Stimulated activated CD8-positive, alpha-beta memory T cell treated with anti-CD3 and anti-CD28 coated beads, Interleukin-12 subunit alpha, Interleukin-12 subunit beta, amount 100 ng/mL, for 24 hours (primary cell): ENCODE measurements at regions not wholly inside any gene's neighbourhood (a gene's known extent, or its start where the extent isn't known, plus 50 kb on each side); places are given as distances from the start of the nearest gene placed in this dataset.
"Not testable (repeated sequence)": the region's sequence is repeated elsewhere in the genome, so short reads cannot be mapped to it uniquely, and the experiment has no call there.

ENCODE experiments used
- DNase-seq: peaks from one replicate; pipeline ENCODE4 v3.0.0-alpha.2; 2020; ENCODE audit errors: extremely low read depth

DNA sequence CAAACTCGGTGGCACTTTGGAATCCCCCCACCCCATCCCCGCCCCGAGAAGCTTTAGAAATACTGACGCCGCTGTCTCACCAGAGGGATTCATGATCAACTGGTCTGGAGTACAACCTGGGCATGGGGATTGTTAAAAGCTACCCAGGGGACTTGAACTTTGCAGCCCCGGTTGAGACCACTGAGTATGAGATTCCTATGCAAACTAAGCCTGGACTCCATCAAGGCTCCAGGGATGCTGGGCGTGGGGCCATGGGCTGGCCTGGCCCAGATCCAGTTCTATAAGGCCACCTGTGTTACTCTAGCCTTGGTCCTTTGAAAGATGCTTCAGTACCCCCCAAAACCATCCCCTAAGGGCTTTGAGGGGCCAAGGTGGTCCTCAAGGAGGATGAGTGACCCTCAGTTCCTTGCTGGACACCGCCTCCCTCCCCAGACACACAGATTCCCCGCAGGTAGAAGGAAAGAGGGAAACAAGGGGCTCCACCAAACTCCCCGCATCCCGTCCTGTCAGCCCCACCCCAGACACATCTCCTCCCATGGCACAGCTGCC is 68.5 kb downstream of the MRPL36 start:
- no peak for DNase-seq

DNA sequence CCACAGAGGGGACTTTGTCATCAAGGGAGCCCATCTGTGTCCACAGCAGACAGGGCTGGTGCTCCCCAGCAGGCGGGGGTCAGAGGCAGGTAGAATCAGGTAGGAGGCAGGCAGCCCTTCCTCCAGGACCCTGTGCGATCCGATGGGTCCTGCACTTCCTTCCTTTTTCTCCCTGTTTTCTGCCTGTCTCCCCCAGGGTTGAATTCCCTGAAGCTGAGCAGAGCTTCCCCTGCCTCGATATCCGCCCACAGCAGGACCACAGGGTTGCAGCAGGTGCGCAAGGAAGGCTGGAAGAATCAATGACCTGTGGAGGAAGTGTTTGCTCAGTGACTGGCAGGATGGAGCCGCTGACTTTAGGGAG is 69.2 kb downstream of the MRPL36 start:
- no peak for DNase-seq

DNA sequence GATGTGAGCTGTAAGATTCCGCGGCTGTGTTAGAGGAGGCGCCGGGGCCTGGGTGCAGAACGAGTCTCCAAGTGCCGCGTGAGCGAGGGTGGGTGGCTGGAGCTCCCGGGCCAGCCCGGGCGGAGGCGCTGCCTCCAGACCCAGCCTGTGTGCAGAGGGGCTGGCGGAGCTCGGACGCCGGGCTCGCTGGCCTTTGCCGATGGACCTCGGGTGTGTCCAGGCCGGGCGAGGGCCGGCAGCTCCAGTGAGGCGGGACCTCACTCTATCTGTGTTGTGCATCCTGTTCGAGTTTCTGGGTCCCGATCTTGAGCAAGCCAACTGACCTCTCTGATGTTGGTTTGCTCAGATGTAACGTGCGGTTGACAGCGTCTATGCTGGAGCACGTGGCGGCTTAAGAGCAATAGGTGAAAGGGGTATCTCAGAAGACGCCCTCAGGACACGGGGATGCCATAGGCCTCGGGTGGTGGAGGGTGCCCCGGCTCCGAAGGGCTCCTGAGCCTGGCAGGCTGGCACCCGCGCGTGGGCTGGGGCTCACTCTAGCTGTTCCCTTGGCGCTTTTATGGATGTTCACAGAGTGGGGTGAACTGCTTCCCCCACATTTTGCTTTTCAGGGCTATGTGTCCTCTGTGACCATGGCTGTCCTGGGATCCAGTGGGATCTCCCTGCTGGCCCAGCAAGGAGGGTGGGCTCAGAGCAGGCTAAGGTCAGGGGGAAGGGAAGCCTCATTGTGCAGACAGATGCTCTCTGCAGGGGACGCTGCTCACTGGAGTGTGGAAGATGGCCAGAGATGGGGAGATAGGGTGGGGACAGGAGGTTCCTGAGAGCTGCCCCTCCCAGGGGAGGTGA is 69.8 kb downstream of the MRPL36 start:
- no peak for DNase-seq

DNA sequence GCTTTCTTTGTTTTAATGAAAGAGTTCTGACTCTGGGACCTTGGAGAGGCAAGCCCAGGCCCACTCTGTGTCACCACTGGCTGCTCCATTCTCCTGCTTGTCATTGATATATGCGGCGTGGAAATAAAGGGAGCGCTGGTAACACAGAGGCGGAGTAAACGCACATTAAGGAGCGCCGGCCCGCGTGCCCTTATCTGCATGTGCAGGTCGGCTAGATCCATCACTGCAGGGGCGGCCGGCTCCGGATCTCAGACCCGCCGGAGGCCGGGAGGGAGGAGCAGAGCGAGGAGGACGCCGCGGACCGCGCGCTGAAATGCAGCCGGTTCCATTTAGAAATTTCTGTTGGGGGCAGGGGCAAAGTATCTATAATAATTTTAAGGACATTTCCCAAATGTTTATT is 70.8 kb downstream of the MRPL36 start:
- DNase-seq: no peak

DNA sequence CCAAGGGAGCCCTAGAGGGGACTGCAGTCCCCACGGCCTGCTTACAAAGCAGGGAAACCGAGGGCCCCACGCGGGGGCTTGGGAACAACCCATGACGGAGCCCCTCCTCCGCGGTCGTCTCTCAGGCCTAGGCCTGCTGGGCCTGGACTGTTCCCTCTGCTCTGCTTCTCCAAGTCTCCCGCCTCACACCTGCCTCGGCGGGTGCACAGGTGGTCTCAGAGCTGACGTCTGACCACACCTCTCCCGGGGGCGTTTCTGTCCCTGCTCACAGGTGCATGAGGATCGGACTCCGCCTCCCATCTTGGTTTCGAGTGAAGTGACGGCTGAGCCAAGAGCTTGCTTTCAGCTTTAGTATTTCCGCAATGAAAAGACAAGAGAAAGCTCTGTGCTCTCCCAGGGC is 72.1 kb downstream of the MRPL36 start:
- DNase-seq: no peak

DNA sequence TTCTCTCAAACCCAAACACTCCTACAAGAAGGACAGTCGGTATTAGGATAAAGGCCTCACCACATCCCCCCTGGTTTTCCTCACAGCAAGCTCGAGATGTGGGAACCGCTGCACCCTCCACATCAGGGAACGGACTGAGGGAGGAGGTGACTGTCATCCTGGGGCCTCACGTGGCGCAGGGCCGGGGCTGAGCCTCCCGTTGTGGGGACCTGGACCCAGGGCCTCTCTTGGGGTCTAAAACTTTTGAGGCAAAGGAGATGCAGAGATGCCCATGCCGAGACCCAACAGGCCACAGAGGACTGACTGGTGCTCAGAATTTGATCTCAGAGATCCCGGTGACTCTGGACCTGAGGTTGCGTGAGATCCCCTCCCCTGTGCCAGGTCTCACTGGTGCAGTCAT is 72.7 kb downstream of the MRPL36 start:
- no peak for DNase-seq

DNA sequence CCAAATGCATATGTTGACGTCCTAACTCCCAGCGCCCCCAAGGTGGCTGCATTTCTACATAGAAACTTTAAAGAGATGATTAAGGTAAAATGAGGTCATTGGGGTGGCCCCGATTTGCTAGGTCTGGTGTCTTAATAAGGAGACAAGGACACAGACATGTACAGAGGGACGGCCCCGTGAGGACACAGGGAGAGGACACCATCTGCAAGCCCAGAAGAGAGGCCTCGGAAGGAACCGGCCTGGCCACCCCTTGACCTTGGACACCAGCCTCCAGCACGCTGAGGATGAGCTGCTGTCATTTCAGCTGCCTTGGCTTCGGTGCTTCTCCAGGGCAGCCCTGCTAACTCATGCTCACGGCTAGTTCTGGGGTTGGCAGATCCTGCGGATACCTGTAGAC is 73.2 kb downstream of the MRPL36 start:
- no peak for DNase-seq

DNA sequence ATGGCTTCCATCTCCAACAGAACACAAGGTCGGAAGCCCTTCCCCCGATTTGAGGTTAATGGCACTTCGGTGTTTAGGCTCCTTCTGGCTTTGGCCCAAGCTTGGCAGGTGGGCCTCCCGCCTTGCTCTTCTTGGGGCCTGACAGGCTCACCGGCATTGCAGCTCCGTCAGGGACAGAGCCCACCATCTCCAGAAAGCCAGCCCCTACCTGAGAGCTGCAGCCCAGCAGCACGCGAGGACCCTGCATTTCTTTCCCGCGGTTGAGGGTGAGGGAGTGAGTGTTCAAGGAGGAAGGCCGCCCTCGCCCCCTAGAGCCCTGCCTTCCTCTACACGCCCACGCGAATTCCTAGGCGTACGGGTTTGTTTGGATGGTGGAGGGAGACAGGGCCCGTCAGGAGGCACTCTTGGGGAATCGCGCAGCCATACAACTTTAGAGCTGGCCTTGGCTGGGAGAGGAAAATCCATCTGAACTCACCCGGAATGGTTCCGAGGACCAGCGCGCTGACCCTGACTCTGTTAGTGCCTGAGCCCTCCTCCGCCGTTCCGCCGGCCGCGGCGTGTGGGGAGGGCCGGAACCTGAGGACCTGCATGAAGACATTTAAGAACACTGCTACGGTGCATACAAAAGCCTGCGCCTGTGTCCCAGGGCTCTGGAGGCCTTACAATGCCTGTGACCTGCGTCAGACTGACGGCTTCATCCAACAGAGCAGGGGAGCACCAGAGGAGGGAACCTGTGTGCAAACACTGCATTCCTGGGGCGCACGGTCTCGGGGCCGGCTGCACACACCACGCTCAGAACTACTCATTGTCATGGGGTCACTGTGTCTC is 73.8 kb downstream of the MRPL36 start:
- no peak for DNase-seq

DNA sequence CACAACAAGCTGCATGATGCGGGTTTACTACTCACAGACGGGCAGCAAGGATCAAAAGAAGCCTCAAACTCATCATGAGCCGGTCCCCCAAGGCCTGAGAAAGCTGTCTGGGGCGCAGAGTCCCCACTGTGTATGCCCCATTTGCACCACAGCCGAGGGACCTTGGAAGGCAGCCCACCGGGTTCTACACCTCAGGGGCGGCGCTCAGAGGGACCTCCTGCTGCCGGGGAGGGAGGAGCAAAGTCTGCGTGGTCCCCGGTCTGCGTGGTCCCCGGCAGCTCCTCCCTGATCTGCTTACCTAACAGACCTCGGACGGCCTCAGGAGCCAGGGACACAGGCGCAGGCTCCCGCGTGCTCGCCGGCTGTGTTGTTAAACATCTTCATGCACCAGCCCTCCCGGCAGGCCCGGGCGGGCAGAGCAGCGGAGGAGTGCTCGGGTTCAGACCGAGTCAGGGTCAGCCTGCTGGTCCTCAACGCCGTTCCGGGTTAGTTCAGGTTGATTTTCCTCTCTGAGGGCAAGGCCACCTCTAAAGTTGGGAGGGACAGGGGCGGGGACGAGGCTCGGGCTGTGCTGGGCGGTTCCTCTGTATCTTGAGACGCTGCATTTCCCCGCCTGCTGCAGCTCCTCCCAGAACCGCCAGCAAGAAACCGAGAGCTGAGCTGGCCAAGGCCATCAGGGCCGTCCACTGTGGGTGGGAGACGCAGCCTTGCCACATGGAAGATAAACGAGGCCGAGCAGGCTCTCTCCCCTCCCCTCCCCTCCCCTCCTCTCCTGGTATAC is 74.6 kb downstream of the MRPL36 start:
- no peak for DNase-seq

DNA sequence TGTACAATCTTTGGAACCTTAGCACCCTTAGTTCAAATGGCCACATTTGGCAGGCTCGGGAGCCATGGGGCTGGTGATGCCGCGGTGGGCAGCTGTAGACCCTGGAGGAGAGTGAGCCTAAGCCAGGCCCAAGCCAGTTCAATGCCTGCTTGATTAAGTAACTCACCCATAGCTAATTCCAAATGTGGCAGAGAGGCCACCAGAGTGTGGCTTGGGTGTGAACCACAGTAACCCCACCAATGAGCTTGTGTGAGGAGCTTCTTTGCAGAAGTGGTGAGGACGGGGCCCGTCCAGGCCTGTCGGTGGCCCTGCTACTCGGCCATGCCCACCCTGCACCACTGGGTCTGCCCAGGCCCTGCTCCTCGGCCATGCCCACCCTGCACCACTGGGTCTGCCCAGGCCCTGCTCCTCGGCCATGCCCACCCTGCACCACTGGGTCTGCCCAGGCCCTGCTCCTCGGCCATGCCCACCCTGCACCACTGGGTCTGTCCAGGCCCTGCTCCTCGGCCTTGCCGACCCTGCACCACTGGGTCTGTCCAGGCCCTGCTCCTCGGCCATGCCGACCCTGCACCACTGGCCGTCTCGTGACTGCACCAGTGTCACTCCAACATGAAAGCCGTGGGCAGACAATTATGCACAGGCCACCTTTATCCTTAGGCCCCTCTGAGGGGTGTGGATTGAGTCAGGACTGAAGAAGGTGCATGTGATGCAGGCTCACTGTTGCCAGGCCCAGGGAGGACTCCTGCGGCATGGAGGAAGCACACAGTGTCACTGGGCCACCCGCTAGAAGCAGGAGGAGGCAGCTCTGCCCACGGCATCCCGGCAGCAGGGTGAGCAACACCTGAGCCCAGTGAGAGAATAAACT is 75.4 kb downstream of the MRPL36 start:
- DNase-seq: no peak

DNA sequence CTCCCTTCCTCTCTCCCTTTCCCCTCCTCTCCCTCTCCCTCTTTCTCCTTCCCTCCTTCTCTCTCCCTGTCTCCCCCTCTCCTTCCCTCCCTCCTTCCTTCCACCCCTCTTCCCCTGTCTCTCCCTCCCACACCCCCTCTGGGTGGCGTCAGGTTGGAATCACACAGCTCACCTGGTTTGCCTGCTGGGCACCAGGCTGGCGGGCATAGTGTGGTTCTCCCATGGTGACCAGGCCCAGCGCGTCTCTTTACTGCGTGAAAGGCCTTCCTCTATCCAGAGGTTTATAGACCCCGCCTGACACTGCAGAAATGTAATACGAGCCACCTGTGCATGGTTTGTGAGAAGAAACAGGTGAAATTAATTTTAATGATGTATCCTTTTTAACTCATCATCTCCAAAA is 76.2 kb downstream of the MRPL36 start:
- no peak for DNase-seq

DNA sequence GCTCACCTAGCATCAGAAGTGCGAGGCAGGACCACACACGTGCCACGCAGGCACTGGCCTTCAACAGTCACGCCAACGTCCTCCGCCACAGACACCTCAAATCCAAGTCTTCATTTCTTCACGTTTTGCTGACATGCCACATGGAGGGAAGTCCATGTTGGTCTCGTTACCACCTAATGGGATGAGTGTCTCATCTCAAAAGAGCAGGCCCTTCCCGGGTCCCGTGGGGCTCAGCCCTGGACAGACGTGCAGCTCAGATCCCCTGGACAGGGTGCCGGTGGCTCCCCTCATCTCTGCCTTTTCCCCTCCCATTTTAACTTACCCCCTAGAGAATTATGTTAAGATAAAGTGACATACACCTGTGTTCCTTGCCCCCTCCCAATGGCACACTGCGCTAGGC is 76.8 kb downstream of the MRPL36 start:
- DNase-seq: no peak

DNA sequence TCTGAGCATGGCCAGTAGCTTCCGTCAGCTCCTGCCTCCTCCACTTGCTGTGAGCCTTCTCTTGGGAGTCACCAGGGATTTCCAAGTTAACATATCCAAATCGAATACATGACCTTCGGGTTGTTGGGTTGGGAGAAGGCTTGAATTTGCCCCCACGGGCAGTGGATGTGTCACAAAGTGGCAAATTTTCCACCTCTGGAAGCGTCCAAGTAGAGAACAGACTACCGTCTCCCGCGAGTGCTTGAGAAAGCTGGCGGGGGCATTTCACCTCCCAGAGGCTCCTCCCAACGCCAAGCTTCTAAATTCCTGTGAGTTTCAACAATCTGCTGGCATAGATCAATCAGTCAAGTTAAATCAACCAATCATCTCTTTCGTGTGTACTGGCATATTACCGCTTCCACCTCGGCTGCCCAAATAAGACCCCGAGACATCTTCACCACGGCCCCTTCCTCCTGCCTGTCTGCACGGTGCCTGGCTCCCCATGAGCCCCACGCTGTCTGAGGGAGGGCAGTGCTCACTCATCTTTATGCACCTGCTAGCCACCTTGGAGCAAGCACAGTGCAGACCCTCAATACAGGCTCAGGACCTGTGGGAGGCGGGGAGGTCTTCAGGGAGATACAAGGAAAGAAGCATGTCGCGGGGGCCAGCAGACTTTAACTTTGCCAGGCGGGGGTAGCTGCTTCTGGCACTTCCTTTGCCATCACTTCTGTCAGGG is 79.1 kb downstream of the MRPL36 start:
- DNase-seq: no peak

DNA sequence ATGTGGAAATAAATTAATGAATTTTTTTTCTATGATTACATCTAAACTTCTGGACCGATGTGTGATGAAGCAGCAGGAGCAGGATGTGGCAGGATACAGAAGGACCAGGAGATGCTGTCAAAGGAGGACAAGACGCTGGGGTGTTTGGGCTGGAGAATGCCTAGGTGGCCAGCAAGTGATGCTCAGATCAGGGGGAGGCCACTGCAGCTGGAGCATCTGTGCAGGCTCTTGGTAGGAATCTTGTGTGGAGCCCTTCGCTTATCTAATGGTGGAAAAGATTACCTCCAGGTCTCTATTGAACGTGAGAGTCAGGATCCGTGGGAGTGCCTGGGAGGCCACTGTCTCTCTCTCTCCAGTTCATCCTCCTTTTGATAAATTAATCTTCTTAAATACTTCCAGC is 79.8 kb downstream of the MRPL36 start:
- no peak for DNase-seq

DNA sequence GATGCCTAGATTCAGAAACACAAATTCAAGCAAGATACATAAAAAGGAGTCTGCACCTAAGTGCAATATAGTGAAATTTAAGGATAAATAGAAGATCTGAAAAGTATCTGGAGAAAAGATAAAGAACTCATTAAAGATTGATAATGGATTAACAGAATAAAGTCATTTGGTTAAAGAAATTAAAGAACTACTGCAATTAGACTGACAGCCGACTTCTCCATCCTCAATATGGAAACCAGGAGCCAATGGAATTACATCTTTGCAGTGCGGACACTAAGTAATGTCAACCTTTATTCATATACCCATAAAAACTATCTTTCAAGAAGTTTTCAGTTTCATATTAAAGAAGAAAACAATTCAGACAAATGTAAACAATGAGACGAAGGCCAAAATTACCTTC is 81.0 kb downstream of the MRPL36 start:
- no peak for DNase-seq

DNA sequence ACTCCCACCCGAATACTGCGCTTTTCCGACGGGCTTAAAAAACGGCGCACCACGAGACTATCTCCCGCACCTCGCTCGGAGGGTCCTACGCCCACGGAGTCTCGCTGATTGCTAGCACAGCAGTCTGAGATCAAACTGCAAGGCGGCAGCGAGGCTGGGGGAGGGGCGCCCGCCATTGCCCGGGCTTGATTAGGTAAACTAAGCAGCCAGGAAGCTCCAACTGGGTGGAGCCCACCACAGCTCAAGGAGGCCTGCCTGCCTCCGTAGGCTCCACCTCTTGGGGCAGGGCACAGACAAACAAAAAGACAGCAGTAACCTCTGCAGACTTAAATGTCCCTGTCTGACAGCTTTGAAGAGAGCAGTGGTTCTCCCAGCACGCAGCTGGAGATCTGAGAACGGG is 89.5 kb downstream of the MRPL36 start:
- DNase-seq: not testable (repeated sequence)

DNA sequence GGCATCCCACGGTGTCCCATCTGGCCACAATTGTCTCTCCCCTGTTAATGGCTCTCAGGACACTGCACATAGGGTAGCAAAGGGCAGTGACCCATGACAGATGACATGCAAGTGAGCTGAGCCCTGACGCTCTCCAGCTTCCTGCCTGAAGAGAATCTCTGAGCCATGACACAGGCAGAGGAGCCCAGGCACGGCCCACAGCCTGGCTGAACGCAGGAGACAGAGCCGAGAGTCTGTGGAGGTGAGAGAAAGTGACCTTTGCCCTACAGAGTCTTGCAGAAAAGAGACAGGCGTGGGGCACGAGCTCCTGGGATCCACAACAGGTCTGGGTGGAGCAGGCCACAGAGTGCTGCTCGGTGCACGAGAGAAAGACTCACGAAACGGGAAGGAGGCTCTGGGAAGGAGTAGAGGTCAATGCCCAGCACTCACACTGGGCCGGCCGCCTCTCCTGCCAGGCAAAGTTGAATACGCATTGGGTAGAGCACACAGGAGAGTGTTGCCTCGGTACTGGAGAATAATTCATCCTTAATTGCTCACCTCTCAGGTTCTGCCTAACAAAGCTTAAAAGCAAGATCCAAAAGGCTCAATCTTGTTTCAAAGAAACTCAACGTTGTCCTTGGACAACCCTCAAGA is 90.3 kb downstream of the MRPL36 start:
- DNase-seq: no peak

DNA sequence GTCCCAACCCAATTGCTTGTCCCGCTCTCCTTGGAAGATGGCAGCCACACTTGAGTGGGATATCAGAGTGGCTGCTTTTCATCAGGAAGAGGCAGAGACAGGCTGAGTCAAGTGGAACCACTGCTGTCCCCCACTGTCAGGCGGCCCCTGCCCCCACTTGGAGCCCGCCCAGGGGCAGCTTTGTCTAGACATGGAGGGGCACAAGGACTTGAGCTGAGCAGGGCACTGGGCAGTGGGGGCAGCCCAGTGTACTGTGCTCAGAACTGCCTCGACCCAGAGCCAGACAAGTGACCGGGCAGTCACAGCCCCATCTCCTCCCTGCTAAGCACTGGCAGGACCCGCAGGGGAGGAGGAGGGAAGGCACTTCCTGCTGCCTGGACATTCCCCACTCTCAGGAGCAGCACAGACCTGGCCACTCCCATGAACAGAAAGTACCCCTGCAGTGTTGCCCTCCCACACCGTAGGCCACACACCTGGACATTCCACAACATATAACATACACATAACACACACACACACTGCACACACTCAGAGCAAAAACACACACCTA is 91.0 kb downstream of the MRPL36 start:
- no peak for DNase-seq

DNA sequence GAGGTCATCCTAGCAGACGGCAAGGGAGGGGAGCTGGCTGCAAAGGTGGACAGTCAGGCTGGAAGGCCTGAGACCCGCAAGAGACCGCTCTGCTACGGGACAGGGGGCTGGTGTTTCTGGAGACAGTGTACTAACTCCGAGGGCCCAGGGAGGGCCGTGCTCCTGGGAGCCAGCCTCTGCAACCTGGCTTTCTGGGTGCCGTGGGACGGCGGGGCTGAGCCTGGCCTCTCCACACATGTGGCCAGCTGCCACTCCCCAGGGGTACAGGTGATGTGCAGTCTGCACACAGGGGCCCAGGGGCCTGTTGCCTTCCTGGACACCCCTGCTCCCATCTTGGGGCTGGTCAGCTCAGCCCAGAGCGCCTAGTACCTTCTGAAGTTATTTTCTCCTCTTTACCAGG is 92.2 kb downstream of the MRPL36 start:
- DNase-seq: no peak

DNA sequence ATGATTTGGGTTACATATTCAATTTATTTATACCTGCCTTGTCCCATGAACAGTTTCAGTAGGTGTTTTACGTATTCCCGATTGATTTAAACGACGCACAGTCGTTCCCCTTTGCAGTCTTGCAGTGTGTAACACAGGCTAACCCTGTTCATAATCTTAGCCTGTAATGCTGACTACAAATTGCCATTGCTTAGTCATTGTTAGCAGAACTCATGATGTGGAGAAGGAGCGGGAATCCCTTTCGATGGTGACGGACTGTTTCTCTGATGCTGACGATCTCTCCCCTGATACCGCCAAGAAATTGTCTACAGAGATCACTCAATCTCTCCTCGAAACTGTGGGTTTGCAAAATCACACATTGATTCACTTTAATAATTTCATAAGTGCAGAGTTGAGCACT is 93.2 kb downstream of the MRPL36 start:
- no peak for DNase-seq
